ENCODE measurements at regions not wholly inside any gene's neighbourhood (a gene's known extent, or its start where the extent isn't known, plus 50 kb on each side); places are given as distances from the start of the nearest gene placed in this dataset.

GRCh38 chr4:92235731-92236130, 68.0 kb upstream of the GRID2 start:
- no peak overlapping the region for H3K4me3 ChIP-seq (ENCODE audit: low read depth, low read length)
- H3K27me3 ChIP-seq (ENCODE audit: control insufficient read depth, insufficient read depth, low read length): no peaks in the 10 kb centered on the region
- FAIRE-seq: no peak

DNA sequence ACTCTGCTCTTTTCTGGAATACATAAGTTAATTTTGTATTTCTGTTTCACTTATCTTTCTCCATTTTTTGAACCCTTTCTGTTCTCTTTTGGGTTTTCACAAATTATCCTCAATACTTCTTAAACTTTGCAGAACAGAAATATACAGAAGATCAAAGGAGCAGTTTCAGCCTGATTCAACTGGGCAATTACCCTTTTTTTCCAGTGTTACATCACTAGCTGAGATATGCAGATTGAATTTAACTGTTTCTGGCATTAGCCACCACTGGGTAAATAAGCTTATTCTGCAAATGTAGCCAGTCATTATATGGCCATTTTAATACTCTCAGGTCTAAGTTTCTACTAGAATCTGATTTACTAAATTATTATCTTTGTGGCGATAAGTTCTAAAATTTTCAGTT, 66.9 kb upstream of the GRID2 start:
- Histone ChIP-seq H3K27me3 (ENCODE audit: control insufficient read depth, insufficient read depth, low read length) (no peaks in the 10 kb centered on the region), H3K36me3 (ENCODE audit: control insufficient read depth, insufficient read depth, low read length) (no peaks in the 10 kb centered on the region), H3K4me3 (ENCODE audit: low read depth, low read length) (no peak overlapping the region)
- FAIRE-seq (no peak), DNase-seq (ENCODE audit: low read depth) (peak; percentile 63)
- TF ChIP-seq CTCF (IDR thresholded peaks at IDR 0.05; ENCODE audit: insufficient read depth, low read length, severe bottlenecking): no peak

More at GRCh38 chr4:92235731-92236130, 68.0 kb upstream of the GRID2 start:
- H3K36me3 ChIP-seq (ENCODE audit: control insufficient read depth, insufficient read depth, low read length): no peaks in the 10 kb centered on the region
- no peak for TF ChIP-seq CTCF (IDR thresholded peaks at IDR 0.05; ENCODE audit: insufficient read depth, low read length, severe bottlenecking)
- no peak for DNase-seq (ENCODE audit: low read depth)

GRCh38 chr4:92237559-92237958, 66.2 kb upstream of the GRID2 start:
- FAIRE-seq (no peak), DNase-seq (ENCODE audit: low read depth) (no peak)
- Histone ChIP-seq H3K36me3 (ENCODE audit: control insufficient read depth, insufficient read depth, low read length) (no peaks in the 10 kb centered on the region), H3K4me3 (ENCODE audit: low read depth, low read length) (no peak overlapping the region), H3K27me3 (ENCODE audit: control insufficient read depth, insufficient read depth, low read length) (no peaks in the 10 kb centered on the region)
- no peak for TF ChIP-seq CTCF (IDR thresholded peaks at IDR 0.05; ENCODE audit: insufficient read depth, low read length, severe bottlenecking)

DNA sequence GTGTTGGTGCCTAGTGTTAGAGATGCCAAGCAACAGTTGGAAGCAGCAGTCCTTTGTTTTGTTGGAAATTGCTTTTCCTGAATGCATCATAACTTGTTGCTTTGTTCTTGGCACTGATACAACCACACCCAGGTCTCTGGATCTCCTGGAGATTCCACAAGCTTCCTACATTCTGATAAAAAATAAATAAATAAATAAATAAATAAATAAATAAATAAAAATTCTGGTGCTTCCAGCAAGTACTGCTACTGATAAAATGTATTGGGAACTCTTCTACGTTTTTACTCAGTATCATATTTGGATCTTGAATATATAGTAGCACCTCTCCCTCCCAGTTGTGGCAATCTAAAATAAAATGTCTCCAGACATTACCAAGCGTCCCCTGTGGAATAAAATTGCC, 62.7 kb upstream of the GRID2 start:
- Histone ChIP-seq H3K27me3 (ENCODE audit: control insufficient read depth, insufficient read depth, low read length) (no peaks in the 10 kb centered on the region), H3K4me3 (ENCODE audit: low read depth, low read length) (no peak overlapping the region), H3K36me3 (ENCODE audit: control insufficient read depth, insufficient read depth, low read length) (no peaks in the 10 kb centered on the region)
- no peak for TF ChIP-seq CTCF (IDR thresholded peaks at IDR 0.05; ENCODE audit: insufficient read depth, low read length, severe bottlenecking)
- DNase-seq (ENCODE audit: low read depth): peak; percentile 20
- FAIRE-seq: no peak

DNA sequence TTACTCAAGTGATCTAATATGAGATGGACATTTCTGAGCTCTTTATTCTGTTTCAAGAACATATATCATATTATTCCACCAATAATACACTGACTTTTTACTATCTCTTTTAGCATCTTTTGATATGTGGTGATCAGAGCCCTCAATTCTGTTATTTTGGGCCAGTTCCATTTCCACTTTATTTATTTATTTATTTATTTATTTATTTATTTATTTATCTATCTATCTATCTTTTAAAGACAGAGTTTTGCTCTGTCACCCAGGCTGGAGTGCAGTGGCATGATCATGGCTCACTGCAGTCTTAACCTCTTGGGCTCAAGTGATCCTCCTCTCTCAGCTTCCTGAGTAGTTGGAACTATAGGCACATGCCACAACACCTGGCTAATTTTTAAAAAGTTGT, 57.4 kb upstream of the GRID2 start:
- DNase-seq (ENCODE audit: low read depth): no peak
- Histone ChIP-seq H3K36me3 (ENCODE audit: control insufficient read depth, insufficient read depth, low read length) (no peaks in the 10 kb centered on the region), H3K27me3 (ENCODE audit: control insufficient read depth, insufficient read depth, low read length) (no peaks in the 10 kb centered on the region), H3K4me3 (ENCODE audit: low read depth, low read length) (no peak overlapping the region)
- no peak for TF ChIP-seq CTCF (IDR thresholded peaks at IDR 0.05; ENCODE audit: insufficient read depth, low read length, severe bottlenecking)
- no peak for FAIRE-seq

DNA sequence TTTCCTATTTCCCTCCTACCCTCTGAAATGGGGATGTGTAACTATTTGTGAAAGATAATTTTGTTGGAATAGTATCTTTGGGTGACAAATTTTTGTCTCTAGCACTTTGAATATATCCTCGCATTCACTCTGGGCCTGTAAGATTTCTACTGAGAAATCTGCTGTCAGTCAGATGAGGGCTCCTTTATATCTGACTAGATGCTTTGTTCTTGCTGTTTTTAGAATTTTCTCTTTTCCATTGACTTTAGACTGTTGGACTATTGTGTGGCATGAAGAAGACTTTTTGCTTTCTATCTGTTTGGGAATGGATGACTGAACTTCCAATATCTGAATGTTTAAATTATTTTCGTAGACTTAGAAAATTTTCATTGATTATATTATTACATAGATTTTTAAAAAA, 54.2 kb upstream of the GRID2 start:
- TF ChIP-seq CTCF (IDR thresholded peaks at IDR 0.05; ENCODE audit: insufficient read depth, low read length, severe bottlenecking): no peak
- FAIRE-seq: no peak
- Histone ChIP-seq H3K36me3 (ENCODE audit: control insufficient read depth, insufficient read depth, low read length) (no peaks in the 10 kb centered on the region), H3K4me3 (ENCODE audit: low read depth, low read length) (no peak overlapping the region), H3K27me3 (ENCODE audit: control insufficient read depth, insufficient read depth, low read length) (no peaks in the 10 kb centered on the region)
- no peak for DNase-seq (ENCODE audit: low read depth)

Data from bronchial epithelial cell (primary cell).